DLD1 (cell line): ENCODE measurements at regions not wholly inside any gene's neighbourhood (a gene's known extent, or its start where the extent isn't known, plus 50 kb on each side); places are given as distances from the start of the nearest gene placed in this dataset.

Experiments
- in situ Hi-C: cut with HindIII; loops from 2 replicates; pipeline ENCODE4 v1.10.0; 2017; ENCODE audit warnings: low sequenced_read_pairs

- in situ Hi-C loops: no loop called here
These were observed 99.2 kb upstream of the LHCGR start for GRCh38 chr2:48854681-48855080.

- in situ Hi-C loops: no loop called here
These were observed 97.4 kb upstream of the LHCGR start for GRCh38 chr2:48852938-48853337.

DNA sequence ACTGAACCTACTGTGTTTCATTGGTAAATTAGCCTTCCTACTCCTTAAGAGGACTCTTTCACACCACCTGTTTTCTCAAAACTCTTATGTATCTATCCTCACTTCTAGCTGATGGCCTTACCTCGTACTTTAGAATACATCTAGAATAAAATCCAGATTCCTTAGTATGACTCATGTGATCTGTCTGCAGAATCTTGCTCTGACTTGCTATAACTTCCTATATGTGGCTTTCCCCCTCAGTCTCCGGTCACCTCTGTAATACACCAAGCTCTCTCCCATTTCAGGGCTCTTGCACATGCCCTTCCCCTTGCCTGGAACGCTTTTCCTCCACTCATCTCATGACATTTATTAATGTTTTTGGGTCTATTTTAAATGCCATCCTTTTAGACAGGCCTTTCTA lies 95.6 kb upstream of the LHCGR start:
- in situ Hi-C loops: no loop called here

GRCh38 chr2:48849770-48850169 lies 94.2 kb upstream of the LHCGR start:
- in situ Hi-C loops: no loop called here

GRCh38 chr2:48845684-48846083 lies 90.2 kb upstream of the LHCGR start:
- in situ Hi-C loops: no loop called here

- in situ Hi-C loops: no loop called here
These were observed 89.1 kb upstream of the LHCGR start for GRCh38 chr2:48844417-48845155.

DNA sequence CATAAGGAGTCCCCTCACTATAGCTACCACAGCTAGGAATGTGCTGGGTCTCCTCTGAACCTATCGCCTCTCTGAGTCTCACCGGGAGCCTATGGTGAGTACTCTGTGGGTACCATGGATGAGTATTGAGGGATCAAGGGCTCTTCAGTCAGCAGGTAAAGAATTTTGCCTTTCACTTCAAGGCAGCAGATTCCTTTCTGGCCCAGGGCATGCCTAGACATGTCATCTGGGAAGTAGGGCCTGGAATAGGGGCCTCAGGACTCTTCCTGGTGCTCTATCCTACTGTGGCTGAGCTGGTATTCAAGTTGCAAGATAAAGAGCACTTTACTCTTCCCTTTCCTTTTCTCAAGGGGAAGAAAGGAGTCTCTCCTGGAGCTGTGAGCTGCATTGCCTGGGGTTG lies 85.6 kb upstream of the LHCGR start:
- in situ Hi-C loops: no loop called here

DNA sequence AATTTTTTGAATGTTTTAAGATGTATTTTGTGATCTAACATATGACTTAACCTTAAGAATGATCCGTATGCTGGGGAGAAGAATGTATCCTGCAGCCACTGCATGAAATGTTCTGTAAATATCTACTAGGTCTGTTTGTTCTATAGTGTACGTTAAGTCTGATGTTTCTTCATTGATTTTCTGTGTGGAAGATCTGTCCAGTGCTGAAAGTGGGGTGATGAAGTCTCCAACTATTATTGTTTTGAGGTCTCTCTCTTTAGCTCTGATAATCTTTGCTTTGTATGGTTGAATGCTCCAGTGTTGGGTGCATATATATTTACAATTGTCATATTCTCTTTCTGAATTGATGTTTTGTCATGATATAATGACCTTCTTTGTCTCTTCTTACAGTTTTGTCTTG lies 82.5 kb upstream of the LHCGR start:
- in situ Hi-C loops: no loop called here

- in situ Hi-C loops: no loop called here
These were observed 74.0 kb upstream of the LHCGR start for GRCh38 chr2:48829569-48829968.

DNA sequence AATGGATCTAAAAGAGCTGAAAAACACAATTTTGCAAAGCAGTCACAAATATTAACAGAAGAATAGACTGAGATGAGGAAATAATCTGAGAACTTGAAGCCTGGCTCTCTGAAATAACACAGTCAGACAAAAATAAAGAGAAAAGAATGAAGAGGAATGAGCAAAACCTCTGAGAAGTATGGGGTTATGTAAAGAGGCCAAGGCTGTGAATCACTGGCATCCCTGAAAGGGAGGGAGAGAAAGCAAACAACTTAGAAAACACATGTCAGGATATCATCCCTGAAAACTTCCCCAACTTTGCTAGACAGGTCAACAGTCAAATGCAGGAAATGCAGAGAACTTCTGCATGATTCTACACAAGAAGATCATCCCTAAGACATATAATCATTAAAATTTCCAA lies 73.5 kb upstream of the LHCGR start:
- in situ Hi-C loops: no loop called here

DNA sequence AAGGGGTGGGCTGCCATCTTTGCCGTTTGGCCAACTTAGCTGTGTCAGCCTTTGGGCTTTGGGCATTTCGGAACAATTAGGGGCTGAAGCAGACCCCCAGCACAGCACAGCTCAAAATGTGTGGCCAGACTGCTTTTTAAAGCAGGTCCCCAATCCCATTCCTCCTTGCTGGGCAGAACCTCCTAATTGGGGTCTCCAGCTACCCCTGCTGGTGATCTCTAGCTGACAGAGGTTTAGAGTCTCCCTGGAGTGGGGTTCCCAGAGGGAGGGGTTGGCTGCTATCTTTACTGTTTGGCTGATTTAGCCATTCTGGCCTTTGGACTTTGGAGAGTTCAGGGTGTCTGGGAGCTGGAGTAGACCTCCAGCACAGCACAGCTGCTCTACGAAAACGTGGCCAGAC lies 71.5 kb upstream of the LHCGR start:
- in situ Hi-C loops: no loop called here

- in situ Hi-C loops: no loop called here
These were observed 68.6 kb upstream of the LHCGR start for GRCh38 chr2:48824116-48824515.

DNA sequence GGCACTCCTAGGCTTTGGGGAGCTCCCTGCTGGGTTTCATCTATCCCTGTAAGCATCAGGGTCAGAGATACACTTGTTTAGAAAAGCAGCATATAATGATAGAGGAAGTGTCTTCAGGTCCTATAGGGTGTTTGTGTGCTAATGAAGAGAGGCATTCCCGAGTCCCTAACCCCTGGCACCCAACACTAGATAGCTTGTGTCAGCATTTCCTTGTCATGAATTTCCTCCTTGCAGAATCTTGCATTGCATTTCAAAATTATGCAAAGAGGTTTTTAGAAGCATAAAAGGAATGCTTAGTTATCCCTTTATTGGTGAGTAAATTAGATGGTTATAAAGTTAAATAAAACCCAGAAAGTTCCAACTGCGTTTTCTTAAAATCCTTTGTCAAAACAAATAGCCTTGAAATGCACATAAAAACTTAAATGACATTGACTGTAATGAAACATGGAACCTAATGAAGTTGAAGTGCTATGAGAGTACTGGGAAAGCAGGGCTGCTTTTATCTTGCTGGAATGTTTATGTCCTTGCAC lies 63.7 kb upstream of the LHCGR start:
- in situ Hi-C loops: no loop called here

DNA sequence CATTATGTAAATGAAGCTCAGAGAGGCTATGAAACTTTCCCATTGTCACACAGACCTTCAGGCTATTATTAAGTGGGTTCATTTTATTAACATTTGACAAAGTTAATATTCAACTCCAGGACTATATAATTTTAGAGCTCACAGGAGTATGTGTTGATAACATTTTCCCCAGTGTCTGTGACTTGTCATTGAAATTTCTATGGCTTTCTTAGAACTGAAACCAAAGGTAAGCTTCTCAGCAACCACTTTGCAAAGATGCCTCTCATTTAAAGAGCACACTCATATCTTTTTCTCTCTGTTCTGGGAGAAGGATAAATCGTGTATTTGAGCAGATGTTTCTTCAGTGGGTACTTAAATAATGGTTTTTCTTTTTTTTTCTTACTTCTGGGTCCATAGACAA lies 61.8 kb upstream of the LHCGR start:
- in situ Hi-C loops: no loop called here

- in situ Hi-C loops: no loop called here
These were observed 56.9 kb upstream of the LHCGR start for GRCh38 chr2:48812416-48812815.

- in situ Hi-C loops: no loop called here
These were observed 52.8 kb upstream of the LHCGR start for GRCh38 chr2:48808311-48808710.
